ENCODE measurements at regions not wholly inside any gene's neighbourhood (a gene's known extent, or its start where the extent isn't known, plus 50 kb on each side); places are given as distances from the start of the nearest gene placed in this dataset.
A peak's percentile ranks its signal among the peaks of the same experiment; 100 is the strongest.

GRCh38 chr3:170727754-170728153 is 141.9 kb upstream of the SLC7A14 start (continued):
- TF ChIP-seq ZBTB11 (CRISPR knock-in tag; IDR thresholded peaks at IDR 0.05) (no peak; a peak in 1 of 6 replicates), CCNT2 (IDR thresholded peaks at IDR 0.05; ENCODE audit: borderline replicate concordance, extremely low read depth, insufficient read length, low read depth, low read length) (no peak), SOX6 (IDR thresholded peaks at IDR 0.05) (peak; percentile 82; the same call in 1 of the 2 replicates), MTA1 (IDR thresholded peaks at IDR 0.05; ENCODE audit: borderline replicate concordance) (peak; percentile 65; the same call in 1 of the 2 replicates), GTF2B (IDR thresholded peaks at IDR 0.05; ENCODE audit: extremely low read depth, insufficient read length) (no peak), NR0B1 (IDR thresholded peaks at IDR 0.05; ENCODE audit: partially characterized antibody) (no peak), NKRF (IDR thresholded peaks at IDR 0.05; ENCODE audit: borderline replicate concordance) (no peak), ZNF561 (CRISPR knock-in tag; conservative IDR thresholded peaks at IDR 0.05) (no peak), EP400 (IDR thresholded peaks at IDR 0.05) (no peak), ELK1 (CRISPR knock-in tag; IDR thresholded peaks at IDR 0.05) (no peak), ZNF134 (CRISPR knock-in tag; conservative IDR thresholded peaks at IDR 0.05) (no peak), ATF6 (CRISPR knock-in tag; IDR thresholded peaks at IDR 0.05) (no peak), E2F5 (CRISPR knock-in tag; IDR thresholded peaks at IDR 0.05) (no peak), TAF9B (IDR thresholded peaks at IDR 0.05; ENCODE audit: partially characterized antibody) (peak; percentile 19), TEAD1 (CRISPR knock-in tag; IDR thresholded peaks at IDR 0.05) (peak in 1 of 2 experiments; percentile 40; a peak in 1 of 4 replicates)

Data from K562 (cell line).